ENCODE measurements at regions not wholly inside any gene's neighbourhood (a gene's known extent, or its start where the extent isn't known, plus 50 kb on each side); places are given as distances from the start of the nearest gene placed in this dataset.
"Not testable (repeated sequence)": the region's sequence is repeated elsewhere in the genome, so short reads cannot be mapped to it uniquely, and the experiment has no call there.

DNA sequence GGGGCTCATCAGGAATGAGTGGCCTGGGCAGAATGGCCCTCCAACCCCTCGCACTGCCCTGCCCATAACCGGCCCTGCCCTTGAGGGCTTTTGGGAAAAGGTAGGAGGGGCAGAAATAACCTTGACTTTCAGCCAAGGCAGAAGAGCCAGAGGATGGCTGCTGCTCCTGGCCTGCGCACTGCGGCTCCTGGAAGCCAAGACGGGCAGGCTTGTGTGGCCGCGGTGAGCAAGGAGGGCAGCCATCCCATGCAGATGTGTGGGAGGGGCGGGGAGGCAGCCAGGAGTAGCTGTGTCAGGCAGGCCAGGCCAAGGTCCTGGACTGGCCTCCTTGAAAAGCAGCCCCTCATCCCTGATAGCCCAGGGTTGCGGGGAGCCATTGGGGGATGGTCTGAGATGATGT, 57.6 kb upstream of the URI1 start:
- no peak overlapping the region for H3K4me3 ChIP-seq
- intact Hi-C loops (cut with DNase I): no loop called here
- no peaks in the 10 kb centered on the region for H3K4me1 ChIP-seq
- H3K36me3 ChIP-seq (replicated peaks in 1 of 2; ENCODE audit: insufficient read depth in 1 of 2, low read depth in 2 of 2): no peaks in the 10 kb centered on the region
- 72 to 75% methylated on average over 8 to 9 of the region's 9 CpGs for WGBS, 2 donors
- H3K27ac ChIP-seq: no peak overlapping the region
- TF ChIP-seq, protein P1, sequence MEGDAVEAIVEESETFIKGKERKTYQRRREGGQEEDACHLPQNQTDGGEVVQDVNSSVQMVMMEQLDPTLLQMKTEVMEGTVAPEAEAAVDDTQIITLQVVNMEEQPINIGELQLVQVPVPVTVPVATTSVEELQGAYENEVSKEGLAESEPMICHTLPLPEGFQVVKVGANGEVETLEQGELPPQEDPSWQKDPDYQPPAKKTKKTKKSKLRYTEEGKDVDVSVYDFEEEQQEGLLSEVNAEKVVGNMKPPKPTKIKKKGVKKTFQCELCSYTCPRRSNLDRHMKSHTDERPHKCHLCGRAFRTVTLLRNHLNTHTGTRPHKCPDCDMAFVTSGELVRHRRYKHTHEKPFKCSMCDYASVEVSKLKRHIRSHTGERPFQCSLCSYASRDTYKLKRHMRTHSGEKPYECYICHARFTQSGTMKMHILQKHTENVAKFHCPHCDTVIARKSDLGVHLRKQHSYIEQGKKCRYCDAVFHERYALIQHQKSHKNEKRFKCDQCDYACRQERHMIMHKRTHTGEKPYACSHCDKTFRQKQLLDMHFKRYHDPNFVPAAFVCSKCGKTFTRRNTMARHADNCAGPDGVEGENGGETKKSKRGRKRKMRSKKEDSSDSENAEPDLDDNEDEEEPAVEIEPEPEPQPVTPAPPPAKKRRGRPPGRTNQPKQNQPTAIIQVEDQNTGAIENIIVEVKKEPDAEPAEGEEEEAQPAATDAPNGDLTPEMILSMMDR (IDR thresholded peaks at IDR 0.05): no peak
- no peak for TF ChIP-seq POLR2A (IDR thresholded peaks at IDR 0.05)
- peaks cover 0 to 5% of the 10 kb centered on the region in 2 donors for H3K27me3 ChIP-seq
- no peak for DNase-seq
- H3K9me3 ChIP-seq: no peaks in the 10 kb centered on the region
- no peak for ATAC-seq

DNA sequence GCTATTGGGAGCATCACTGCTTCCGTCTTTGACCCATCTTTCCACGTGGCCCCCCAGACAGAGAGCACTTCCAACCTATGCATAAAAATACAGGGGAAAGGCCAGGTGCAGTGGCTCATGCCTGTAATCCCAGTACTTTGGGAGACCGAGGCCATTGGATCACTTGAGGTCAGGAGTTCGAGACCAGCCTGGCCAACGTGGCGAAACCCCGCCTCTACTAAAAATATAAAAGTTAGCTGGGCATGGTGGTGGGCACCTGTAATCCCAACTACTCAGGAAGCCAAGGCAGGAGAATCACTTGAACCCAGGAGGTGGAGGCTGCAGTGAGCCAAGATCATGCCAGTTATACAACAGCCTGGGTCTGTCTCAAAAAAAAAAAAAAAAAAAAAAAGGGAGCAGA, 55.9 kb upstream of the URI1 start:
- H3K4me3 ChIP-seq; DNase-seq; H3K36me3 ChIP-seq (replicated peaks in 1 of 2; ENCODE audit: insufficient read depth in 1 of 2, low read depth in 2 of 2); ATAC-seq; H3K9me3 ChIP-seq; H3K27ac ChIP-seq; H3K27me3 ChIP-seq; H3K4me1 ChIP-seq; intact Hi-C loops (cut with DNase I): not testable (repeated sequence)
- WGBS, 2 donors: 74 to 80% methylated on average over 7 of the region's 7 CpGs

DNA sequence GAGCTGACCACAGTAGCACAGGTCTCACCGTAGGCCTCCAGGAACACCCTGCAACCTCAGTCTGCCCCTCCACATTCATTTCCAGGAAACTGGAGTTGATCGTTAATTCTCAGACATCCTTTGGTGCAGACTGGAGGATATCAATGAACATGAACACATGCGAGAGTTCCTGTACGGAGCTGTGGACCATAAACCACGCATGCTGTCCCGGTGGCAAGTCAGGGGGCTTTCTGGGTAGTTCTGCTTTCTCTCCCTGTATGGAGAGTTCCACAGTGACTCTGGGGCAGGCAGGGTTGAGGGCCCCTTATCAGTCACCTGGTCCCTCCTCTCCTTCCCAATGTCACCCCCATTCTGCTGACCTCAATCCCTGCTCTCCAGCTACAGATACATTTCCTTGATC, 55.5 kb upstream of the URI1 start:
- intact Hi-C loops (cut with DNase I): no loop called here
- H3K4me1 ChIP-seq: no peaks in the 10 kb centered on the region
- no peak for DNase-seq
- no peak overlapping the region for H3K27ac ChIP-seq
- ATAC-seq: no peak
- no peaks in the 10 kb centered on the region for H3K27me3 ChIP-seq
- H3K4me3 ChIP-seq: no peak overlapping the region
- H3K36me3 ChIP-seq (replicated peaks in 1 of 2; ENCODE audit: insufficient read depth in 1 of 2, low read depth in 2 of 2): no peaks in the 10 kb centered on the region
- 69 to 83% methylated on average over 6 of the region's 6 CpGs for WGBS, 2 donors
- no peaks in the 10 kb centered on the region for H3K9me3 ChIP-seq
- TF ChIP-seq POLR2A (IDR thresholded peaks at IDR 0.05): no peak
- TF ChIP-seq, protein P1 (IDR thresholded peaks at IDR 0.05): no peak

DNA sequence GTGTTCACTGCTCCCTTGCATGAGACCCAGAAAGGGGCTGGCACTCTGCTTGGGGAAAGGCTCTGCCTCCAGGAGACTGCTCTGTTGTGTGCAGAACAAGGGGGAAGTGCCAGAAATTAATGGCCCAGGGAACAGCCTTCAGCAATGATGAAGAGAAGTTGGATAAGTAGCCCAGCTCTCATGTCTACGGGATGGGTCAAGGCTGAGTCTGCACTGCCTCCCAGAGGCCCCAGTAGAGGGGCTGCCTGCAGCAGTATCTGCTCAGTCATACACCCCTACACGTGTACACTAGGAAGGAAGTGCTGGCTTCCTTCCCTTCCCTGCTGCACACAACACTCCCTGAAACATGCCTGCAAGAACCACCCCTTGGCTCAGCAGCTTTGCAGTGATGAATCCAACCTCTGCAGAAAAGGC, 54.6 kb upstream of the URI1 start:
- DNase-seq (no peak), ATAC-seq (no peak)
- Histone ChIP-seq H3K36me3 (replicated peaks in 1 of 2; ENCODE audit: insufficient read depth in 1 of 2, low read depth in 2 of 2) (no peaks in the 10 kb centered on the region), H3K27ac (no peak overlapping the region), H3K27me3 (no peaks in the 10 kb centered on the region), H3K4me3 (no peak overlapping the region), H3K9me3 (no peaks in the 10 kb centered on the region), H3K4me1 (no peaks in the 10 kb centered on the region)
- TF ChIP-seq, protein P1 (IDR thresholded peaks at IDR 0.05): no peak
- TF ChIP-seq POLR2A (IDR thresholded peaks at IDR 0.05): no peak
- intact Hi-C loops (cut with DNase I): no loop called here
- 0 to 13% methylated on average over 2 of the region's 2 CpGs for WGBS, 2 donors

DNA sequence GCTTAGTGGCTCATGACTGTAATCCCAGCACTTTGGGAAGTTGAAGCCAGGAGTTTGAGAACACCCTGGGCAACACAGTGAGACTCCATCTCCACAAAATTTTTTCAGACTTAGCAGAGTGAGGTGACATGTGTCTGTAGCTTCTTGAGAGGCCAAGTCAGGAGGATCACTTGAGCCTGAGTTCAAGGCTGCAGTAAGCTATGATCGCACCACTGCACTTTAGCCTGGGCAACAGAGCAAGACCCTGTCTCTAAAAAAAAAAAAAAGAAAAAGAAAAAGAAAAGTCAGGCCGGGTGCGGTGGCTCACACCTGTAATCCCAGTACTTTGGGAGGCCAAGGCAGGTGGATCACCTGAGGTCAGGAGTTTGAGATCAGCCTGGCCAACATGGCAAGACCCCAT, 54.0 kb upstream of the URI1 start:
- intact Hi-C loops (cut with DNase I); H3K36me3 ChIP-seq (replicated peaks in 1 of 2; ENCODE audit: insufficient read depth in 1 of 2, low read depth in 2 of 2); ATAC-seq; H3K9me3 ChIP-seq; H3K4me3 ChIP-seq; H3K4me1 ChIP-seq; DNase-seq; H3K27me3 ChIP-seq; H3K27ac ChIP-seq: not testable (repeated sequence)
- 86 to 96% methylated on average over 3 of the region's 3 CpGs for WGBS, 2 donors

DNA sequence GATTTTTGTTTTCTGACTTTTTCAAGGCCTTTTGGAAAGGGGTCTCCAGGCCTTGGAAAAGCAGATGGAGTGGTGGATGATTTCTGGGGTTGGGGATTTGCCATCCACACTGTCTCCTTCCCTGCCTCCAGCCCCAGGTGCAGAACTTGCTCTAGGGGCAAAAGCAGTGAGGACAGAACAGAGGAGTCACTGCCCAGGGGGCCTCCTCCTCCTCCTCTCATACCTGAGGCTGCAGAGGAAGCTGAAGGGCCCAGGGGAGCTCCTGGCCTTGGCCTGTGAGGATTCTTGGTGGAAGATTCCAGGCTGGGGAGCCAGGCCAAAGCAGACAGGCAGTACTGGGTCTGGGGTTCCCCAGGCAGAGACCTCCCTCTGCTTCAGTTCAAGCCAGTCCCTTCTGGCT, 52.3 kb upstream of the URI1 start:
- DNase-seq (no peak), ATAC-seq (no peak)
- Histone ChIP-seq H3K36me3 (replicated peaks in 1 of 2; ENCODE audit: insufficient read depth in 1 of 2, low read depth in 2 of 2) (no peaks in the 10 kb centered on the region), H3K9me3 (no peaks in the 10 kb centered on the region), H3K27me3 (no peaks in the 10 kb centered on the region), H3K4me3 (no peak overlapping the region), H3K27ac (no peak overlapping the region), H3K4me1 (no peaks in the 10 kb centered on the region)
- no peak for TF ChIP-seq POLR2A (IDR thresholded peaks at IDR 0.05)
- TF ChIP-seq, protein P1 (IDR thresholded peaks at IDR 0.05): no peak
- intact Hi-C loops (cut with DNase I): no loop called here

Data from body of pancreas (tissue), 4 donors.